Activated CD4-positive, alpha-beta T cell treated with anti-CD3 and anti-CD28 coated beads for 24 hours (primary cell): ENCODE measurements at regions not wholly inside any gene's neighbourhood (a gene's known extent, or its start where the extent isn't known, plus 50 kb on each side); places are given as distances from the start of the nearest gene placed in this dataset.

Experiments used
- DNase-seq, 2 donors: peaks; one replicate each; pipeline ENCODE4 v3.0.0-alpha.2; 2020; ENCODE audit warnings: low read depth in 2 of 2

GRCh38 chr12:67797185-67797741, 148.7 kb downstream of the DYRK2 start:
- no peak for DNase-seq

GRCh38 chr12:67797753-67798152, 149.2 kb downstream of the DYRK2 start:
- DNase-seq = no peak

- DNase-seq = no peak
These were observed 150.2 kb downstream of the DYRK2 start for GRCh38 chr12:67798768-67799167.

GRCh38 chr12:67802731-67803130, 154.2 kb downstream of the DYRK2 start:
- DNase-seq = no peak

GRCh38 chr12:67803278-67803993, 154.9 kb downstream of the DYRK2 start:
- no peak for DNase-seq

GRCh38 chr12:67804168-67804567, 155.6 kb downstream of the DYRK2 start:
- DNase-seq = peak; percentile 36 to 41

GRCh38 chr12:67807814-67808213, 159.3 kb downstream of the DYRK2 start:
- DNase-seq = no peak

- no peak for DNase-seq
These were observed 161.6 kb downstream of the DYRK2 start for GRCh38 chr12:67810166-67810565.

- DNase-seq = no peak
These were observed 163.2 kb downstream of the DYRK2 start for GRCh38 chr12:67811437-67812361.

GRCh38 chr12:67813456-67813904, 164.9 kb downstream of the DYRK2 start:
- DNase-seq = no peak

GRCh38 chr12:67816269-67816668, 167.7 kb downstream of the DYRK2 start:
- no peak for DNase-seq

- DNase-seq = no peak
These were observed 169.9 kb downstream of the DYRK2 start for GRCh38 chr12:67818459-67818903.

- DNase-seq = no peak
These were observed 169.3 kb upstream of the IFNG-AS1 start for GRCh38 chr12:67819902-67820301.

GRCh38 chr12:67820694-67821093, 168.6 kb upstream of the IFNG-AS1 start:
- DNase-seq = no peak

- DNase-seq = no peak
These were observed 166.4 kb upstream of the IFNG-AS1 start for GRCh38 chr12:67822826-67823225.

- no peak for DNase-seq
These were observed 163.1 kb upstream of the IFNG-AS1 start for GRCh38 chr12:67826148-67826547.

GRCh38 chr12:67826946-67827720, 162.1 kb upstream of the IFNG-AS1 start:
- no peak for DNase-seq

- peak; percentile 21 to 44 for DNase-seq
These were observed 161.3 kb upstream of the IFNG-AS1 start for GRCh38 chr12:67827820-67828383.

- DNase-seq = no peak
These were observed 159.4 kb upstream of the IFNG-AS1 start for GRCh38 chr12:67829896-67830295.

GRCh38 chr12:67832155-67832554, 157.1 kb upstream of the IFNG-AS1 start:
- no peak for DNase-seq

- DNase-seq = no peak
These were observed 155.6 kb upstream of the IFNG-AS1 start for GRCh38 chr12:67833602-67834001.
